Ovary (tissue), 3 donors: ENCODE measurements at regions not wholly inside any gene's neighbourhood (a gene's known extent, or its start where the extent isn't known, plus 50 kb on each side); places are given as distances from the start of the nearest gene placed in this dataset.

Experiments used
- CTCF ChIP-seq, 3 donors: fragments of 450-650 bp in 2 of 3; fragments of 200-600 bp in 1 of 3; IDR thresholded peaks; one replicate each; pipeline versions ENCODE4 v1.5.1 to v1.8.0; 2016 to 2022; ENCODE audit warnings: antibody characterized with exemption in 3 of 3, mild to moderate bottlenecking in 1 of 3
- EP300 ChIP-seq: sonication (generic); formaldehyde crosslinking; IDR thresholded peaks from one replicate; pipeline ENCODE4 v1.6.1; 2017; ENCODE audit warnings: antibody characterized with exemption
- donor health status: DM: no; HTN: no; CAD: no.

GRCh38 chrX:78522601-78523000 lies 136.5 kb downstream of the RTL3 start:
- TF ChIP-seq EP300 (no peak), CTCF (IDR thresholded peaks at IDR 0.05) (no peak)
